ENCODE measurements at regions not wholly inside any gene's neighbourhood (a gene's known extent, or its start where the extent isn't known, plus 50 kb on each side); places are given as distances from the start of the nearest gene placed in this dataset.

DNA sequence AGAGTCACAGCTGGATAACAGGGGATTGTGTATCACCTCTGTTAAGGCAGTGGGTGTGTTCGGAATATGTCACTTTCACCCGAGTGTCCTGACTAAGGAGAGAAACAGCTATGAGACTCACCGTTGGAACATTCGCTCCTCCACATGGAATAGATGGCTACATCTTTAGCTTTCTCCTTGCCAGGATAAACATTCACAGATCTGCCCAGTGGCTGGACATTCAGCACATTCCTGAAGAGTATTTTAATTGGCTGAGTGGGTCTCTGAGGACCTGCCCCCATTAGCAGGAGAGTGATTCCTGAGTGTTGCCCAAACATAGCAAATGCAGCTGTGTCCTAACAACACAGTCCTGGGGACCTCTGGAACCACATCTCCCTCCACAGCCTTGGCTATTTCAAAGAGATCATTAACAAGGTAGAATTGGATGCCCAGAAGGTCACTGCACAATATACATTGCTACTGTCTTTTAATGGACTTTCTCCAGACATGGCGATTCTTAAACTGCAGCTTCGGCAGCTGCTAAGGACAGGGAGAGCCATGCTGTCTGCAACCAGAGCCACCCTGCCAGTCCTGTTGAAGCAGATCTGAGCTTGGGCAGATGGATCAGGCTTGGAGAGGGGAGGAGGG, 435.0 kb upstream of the CADM1 start:
- in situ Hi-C loops (cut with HindIII; ENCODE audit: extremely low pct_ligation_motif_present, low pct_unique_long_range_greater_than_20kb): no loop called here
- CTCF ChIA-PET (ENCODE audit: low intra/inter-chr PET ratio, low total read pairs): no interaction called here

More for the DNA sequence above, 435.0 kb upstream of the CADM1 start:
- POLR2A ChIA-PET: no interaction called here
- Histone ChIP-seq H3K4me1 (ENCODE audit: insufficient read depth, low read length) (no peaks in the 10 kb centered on the region), H3K27me3 (ENCODE audit: control insufficient read depth in 1 of 2, insufficient read depth in 2 of 2, low read length in 2 of 2) (peaks cover 0 to 10% of the 10 kb centered on the region in 2 experiments; a peak in 2 of 5 replicates), H3K36me3 (replicated peaks in 1 of 2; ENCODE audit: control insufficient read depth in 1 of 2, insufficient read depth in 2 of 2, low read length in 2 of 2) (no peaks in the 10 kb centered on the region), H4K20me1 (ENCODE audit: insufficient read depth, low read length) (no peaks in the 10 kb centered on the region), H2AFZ (ENCODE audit: low read length) (no peak overlapping the region), H3K79me2 (ENCODE audit: insufficient read depth, low read length) (no peaks in the 10 kb centered on the region), H3K4me3 (replicated peaks in 1 of 3; ENCODE audit: insufficient read depth in 1 of 3, low read depth in 2 of 3, low read length in 3 of 3) (no peak overlapping the region), H3K9ac (ENCODE audit: insufficient read depth, low read depth, low read length) (no peak overlapping the region), H3K4me2 (ENCODE audit: low read depth, low read length) (no peak overlapping the region), H3K27ac (ENCODE audit: extremely low read length, insufficient read depth, low read length) (no peak overlapping the region), H3K9me3 (ENCODE audit: low read length) (no peaks in the 10 kb centered on the region)
- intact Hi-C loops (cut with micrococcal nuclease; ENCODE audit: unreplicated experiment): no loop called here
- no peak for TF ChIP-seq ZNF788 (CRISPR knock-in tag; IDR thresholded peaks at IDR 0.05; ENCODE audit: borderline replicate concordance)
- no peak for TF ChIP-seq ZKSCAN5 (CRISPR knock-in tag; IDR thresholded peaks at IDR 0.05)
- no peak for TF ChIP-seq LCORL (IDR thresholded peaks at IDR 0.05)
- TF ChIP-seq LCORL (CRISPR knock-in tag; IDR thresholded peaks at IDR 0.05): no peak
- TF ChIP-seq, protein P1, sequence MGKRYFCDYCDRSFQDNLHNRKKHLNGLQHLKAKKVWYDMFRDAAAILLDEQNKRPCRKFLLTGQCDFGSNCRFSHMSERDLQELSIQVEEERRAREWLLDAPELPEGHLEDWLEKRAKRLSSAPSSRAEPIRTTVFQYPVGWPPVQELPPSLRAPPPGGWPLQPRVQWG (CRISPR knock-in tag; IDR thresholded peaks at IDR 0.05; ENCODE audit: borderline replicate concordance, low read depth): no peak
- TF ChIP-seq ZNF558 (CRISPR knock-in tag; IDR thresholded peaks at IDR 0.05; ENCODE audit: borderline replicate concordance): no peak
- no peak for TF ChIP-seq EP300 (IDR thresholded peaks at IDR 0.05; ENCODE audit: low read depth in 2 of 2, low read length in 2 of 2)
- no peak for TF ChIP-seq EP300 (CRISPR knock-in tag; IDR thresholded peaks at IDR 0.05; ENCODE audit: borderline replicate concordance)
- no peak for TF ChIP-seq SMC3 (IDR thresholded peaks at IDR 0.05; ENCODE audit: low read length)
- TF ChIP-seq, protein P2, sequence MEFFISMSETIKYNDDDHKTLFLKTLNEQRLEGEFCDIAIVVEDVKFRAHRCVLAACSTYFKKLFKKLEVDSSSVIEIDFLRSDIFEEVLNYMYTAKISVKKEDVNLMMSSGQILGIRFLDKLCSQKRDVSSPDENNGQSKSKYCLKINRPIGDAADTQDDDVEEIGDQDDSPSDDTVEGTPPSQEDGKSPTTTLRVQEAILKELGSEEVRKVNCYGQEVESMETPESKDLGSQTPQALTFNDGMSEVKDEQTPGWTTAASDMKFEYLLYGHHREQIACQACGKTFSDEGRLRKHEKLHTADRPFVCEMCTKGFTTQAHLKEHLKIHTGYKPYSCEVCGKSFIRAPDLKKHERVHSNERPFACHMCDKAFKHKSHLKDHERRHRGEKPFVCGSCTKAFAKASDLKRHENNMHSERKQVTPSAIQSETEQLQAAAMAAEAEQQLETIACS (CRISPR knock-in tag; IDR thresholded peaks at IDR 0.05): no peak
- TF ChIP-seq, protein P3, sequence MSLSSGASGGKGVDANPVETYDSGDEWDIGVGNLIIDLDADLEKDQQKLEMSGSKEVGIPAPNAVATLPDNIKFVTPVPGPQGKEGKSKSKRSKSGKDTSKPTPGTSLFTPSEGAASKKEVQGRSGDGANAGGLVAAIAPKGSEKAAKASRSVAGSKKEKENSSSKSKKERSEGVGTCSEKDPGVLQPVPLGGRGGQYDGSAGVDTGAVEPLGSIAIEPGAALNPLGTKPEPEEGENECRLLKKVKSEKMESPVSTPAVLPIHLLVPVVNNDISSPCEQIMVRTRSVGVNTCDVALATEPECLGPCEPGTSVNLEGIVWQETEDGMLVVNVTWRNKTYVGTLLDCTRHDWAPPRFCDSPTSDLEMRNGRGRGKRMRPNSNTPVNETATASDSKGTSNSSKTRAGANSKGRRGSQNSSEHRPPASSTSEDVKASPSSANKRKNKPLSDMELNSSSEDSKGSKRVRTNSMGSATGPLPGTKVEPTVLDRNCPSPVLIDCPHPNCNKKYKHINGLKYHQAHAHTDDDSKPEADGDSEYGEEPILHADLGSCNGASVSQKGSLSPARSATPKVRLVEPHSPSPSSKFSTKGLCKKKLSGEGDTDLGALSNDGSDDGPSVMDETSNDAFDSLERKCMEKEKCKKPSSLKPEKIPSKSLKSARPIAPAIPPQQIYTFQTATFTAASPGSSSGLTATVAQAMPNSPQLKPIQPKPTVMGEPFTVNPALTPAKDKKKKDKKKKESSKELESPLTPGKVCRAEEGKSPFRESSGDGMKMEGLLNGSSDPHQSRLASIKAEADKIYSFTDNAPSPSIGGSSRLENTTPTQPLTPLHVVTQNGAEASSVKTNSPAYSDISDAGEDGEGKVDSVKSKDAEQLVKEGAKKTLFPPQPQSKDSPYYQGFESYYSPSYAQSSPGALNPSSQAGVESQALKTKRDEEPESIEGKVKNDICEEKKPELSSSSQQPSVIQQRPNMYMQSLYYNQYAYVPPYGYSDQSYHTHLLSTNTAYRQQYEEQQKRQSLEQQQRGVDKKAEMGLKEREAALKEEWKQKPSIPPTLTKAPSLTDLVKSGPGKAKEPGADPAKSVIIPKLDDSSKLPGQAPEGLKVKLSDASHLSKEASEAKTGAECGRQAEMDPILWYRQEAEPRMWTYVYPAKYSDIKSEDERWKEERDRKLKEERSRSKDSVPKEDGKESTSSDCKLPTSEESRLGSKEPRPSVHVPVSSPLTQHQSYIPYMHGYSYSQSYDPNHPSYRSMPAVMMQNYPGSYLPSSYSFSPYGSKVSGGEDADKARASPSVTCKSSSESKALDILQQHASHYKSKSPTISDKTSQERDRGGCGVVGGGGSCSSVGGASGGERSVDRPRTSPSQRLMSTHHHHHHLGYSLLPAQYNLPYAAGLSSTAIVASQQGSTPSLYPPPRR (CRISPR knock-in tag; IDR thresholded peaks at IDR 0.05; ENCODE audit: borderline replicate concordance): no peak
- TF ChIP-seq ZFP90 (CRISPR knock-in tag; IDR thresholded peaks at IDR 0.05; ENCODE audit: borderline replicate concordance): no peak
- TF ChIP-seq ZNF451 (CRISPR knock-in tag; IDR thresholded peaks at IDR 0.05): no peak
- TF ChIP-seq TAF15 (IDR thresholded peaks at IDR 0.05; ENCODE audit: low read depth, low read length, poor library complexity, severe bottlenecking): no peak
- TF ChIP-seq, protein P4, sequence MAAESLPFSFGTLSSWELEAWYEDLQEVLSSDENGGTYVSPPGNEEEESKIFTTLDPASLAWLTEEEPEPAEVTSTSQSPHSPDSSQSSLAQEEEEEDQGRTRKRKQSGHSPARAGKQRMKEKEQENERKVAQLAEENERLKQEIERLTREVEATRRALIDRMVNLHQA (CRISPR knock-in tag; IDR thresholded peaks at IDR 0.05): no peak
- TF ChIP-seq ZNF264 (CRISPR knock-in tag; IDR thresholded peaks at IDR 0.05): no peak
- TF ChIP-seq, protein P5, sequence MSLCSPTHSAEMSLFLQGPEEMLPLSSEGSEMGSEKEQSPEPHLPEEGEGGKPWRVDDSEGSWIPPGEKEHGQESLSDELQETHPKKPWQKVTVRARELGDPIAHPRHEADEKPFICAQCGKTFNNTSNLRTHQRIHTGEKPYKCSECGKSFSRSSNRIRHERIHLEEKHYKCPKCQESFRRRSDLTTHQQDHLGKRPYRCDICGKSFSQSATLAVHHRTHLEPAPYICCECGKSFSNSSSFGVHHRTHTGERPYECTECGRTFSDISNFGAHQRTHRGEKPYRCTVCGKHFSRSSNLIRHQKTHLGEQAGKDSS (CRISPR knock-in tag; IDR thresholded peaks at IDR 0.05; ENCODE audit: borderline replicate concordance, low read depth): no peak
- 0% methylated on average over 6 of the region's 6 CpGs for WGBS (ENCODE audit: low lambda C conversion rate)
- FAIRE-seq (no peak), ATAC-seq (no peak), DNase-seq (ENCODE audit: low spot score) (no peak)
- BruUV-seq (replicated peaks): no TSS peak

All from HepG2 (cell line).